ENCODE measurements at regions not wholly inside any gene's neighbourhood (a gene's known extent, or its start where the extent isn't known, plus 50 kb on each side); places are given as distances from the start of the nearest gene placed in this dataset.

DNA sequence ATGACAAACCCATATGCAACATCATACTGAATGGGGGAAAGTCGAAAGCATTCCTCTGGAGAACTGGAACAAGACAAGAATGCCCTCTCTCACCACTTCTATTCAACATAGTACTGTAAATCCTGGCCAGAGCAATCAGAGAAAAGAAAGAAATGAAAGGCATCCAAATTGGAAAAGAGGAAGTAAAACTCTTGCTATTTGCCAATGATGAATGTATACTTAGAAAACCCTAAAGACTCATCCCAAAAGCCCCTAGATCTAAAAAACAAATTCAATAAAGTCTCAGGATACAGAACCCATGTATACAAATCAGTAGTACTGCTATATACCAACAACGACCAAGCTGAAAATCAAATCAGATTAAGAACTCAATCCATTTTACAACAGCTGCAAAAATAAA lies 66.9 kb downstream of the SPATA31C2 start:
- no peak for TF ChIP-seq EZH2 (IDR thresholded peaks at IDR 0.05; ENCODE audit: borderline replicate concordance, insufficient read depth, low read length, poor library complexity, severe bottlenecking)
- TF ChIP-seq, protein P1, sequence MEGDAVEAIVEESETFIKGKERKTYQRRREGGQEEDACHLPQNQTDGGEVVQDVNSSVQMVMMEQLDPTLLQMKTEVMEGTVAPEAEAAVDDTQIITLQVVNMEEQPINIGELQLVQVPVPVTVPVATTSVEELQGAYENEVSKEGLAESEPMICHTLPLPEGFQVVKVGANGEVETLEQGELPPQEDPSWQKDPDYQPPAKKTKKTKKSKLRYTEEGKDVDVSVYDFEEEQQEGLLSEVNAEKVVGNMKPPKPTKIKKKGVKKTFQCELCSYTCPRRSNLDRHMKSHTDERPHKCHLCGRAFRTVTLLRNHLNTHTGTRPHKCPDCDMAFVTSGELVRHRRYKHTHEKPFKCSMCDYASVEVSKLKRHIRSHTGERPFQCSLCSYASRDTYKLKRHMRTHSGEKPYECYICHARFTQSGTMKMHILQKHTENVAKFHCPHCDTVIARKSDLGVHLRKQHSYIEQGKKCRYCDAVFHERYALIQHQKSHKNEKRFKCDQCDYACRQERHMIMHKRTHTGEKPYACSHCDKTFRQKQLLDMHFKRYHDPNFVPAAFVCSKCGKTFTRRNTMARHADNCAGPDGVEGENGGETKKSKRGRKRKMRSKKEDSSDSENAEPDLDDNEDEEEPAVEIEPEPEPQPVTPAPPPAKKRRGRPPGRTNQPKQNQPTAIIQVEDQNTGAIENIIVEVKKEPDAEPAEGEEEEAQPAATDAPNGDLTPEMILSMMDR (IDR thresholded peaks at IDR 0.05; ENCODE audit: poor library complexity, severe bottlenecking): no peak
- no peak for TF ChIP-seq POLR2AphosphoS5 (IDR thresholded peaks at IDR 0.05)
- TF ChIP-seq MXI1 (conservative IDR thresholded peaks at IDR 0.05; ENCODE audit: poor library complexity, severe bottlenecking): no peak
- TF ChIP-seq, protein P2, sequence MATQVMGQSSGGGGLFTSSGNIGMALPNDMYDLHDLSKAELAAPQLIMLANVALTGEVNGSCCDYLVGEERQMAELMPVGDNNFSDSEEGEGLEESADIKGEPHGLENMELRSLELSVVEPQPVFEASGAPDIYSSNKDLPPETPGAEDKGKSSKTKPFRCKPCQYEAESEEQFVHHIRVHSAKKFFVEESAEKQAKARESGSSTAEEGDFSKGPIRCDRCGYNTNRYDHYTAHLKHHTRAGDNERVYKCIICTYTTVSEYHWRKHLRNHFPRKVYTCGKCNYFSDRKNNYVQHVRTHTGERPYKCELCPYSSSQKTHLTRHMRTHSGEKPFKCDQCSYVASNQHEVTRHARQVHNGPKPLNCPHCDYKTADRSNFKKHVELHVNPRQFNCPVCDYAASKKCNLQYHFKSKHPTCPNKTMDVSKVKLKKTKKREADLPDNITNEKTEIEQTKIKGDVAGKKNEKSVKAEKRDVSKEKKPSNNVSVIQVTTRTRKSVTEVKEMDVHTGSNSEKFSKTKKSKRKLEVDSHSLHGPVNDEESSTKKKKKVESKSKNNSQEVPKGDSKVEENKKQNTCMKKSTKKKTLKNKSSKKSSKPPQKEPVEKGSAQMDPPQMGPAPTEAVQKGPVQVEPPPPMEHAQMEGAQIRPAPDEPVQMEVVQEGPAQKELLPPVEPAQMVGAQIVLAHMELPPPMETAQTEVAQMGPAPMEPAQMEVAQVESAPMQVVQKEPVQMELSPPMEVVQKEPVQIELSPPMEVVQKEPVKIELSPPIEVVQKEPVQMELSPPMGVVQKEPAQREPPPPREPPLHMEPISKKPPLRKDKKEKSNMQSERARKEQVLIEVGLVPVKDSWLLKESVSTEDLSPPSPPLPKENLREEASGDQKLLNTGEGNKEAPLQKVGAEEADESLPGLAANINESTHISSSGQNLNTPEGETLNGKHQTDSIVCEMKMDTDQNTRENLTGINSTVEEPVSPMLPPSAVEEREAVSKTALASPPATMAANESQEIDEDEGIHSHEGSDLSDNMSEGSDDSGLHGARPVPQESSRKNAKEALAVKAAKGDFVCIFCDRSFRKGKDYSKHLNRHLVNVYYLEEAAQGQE (IDR thresholded peaks at IDR 0.05; ENCODE audit: borderline replicate concordance): no peak
- no peak for TF ChIP-seq RAD21 (conservative IDR thresholded peaks at IDR 0.05)
